Liver (tissue), 8 donors: ENCODE measurements at regions not wholly inside any gene's neighbourhood (a gene's known extent, or its start where the extent isn't known, plus 50 kb on each side); places are given as distances from the start of the nearest gene placed in this dataset.

ENCODE experiments used
- DNase-seq: peaks from one replicate; pipeline ENCODE4 v3.0.0-alpha.2; 2017; ENCODE audit warnings: low spot score
- H3K27ac ChIP-seq, 2 donors: one replicate each; pipeline ENCODE4 v1.7.0; 2013; ENCODE audit warnings: inconsistent platforms in 2 of 2, low read length in 2 of 2, control low read depth in 1 of 2, low read depth in 1 of 2, mild to moderate bottlenecking in 1 of 2
- H3K27me3 ChIP-seq, 4 donors: one replicate each; pipeline versions ENCODE4 v1.6.1 to v1.7.0; 2013; ENCODE audit warnings: low read length in 3 of 4, inconsistent platforms in 1 of 4, mild to moderate bottlenecking in 1 of 4, moderate library complexity in 1 of 4; ENCODE audit not compliant: control insufficient read depth in 4 of 4, insufficient read depth in 4 of 4
- H3K36me3 ChIP-seq, 4 donors: one replicate each; pipeline versions ENCODE4 v1.6.1 to v1.7.0; 2013; ENCODE audit warnings: low read length in 3 of 4, mild to moderate bottlenecking in 3 of 4, low read depth in 1 of 4, moderate library complexity in 1 of 4; ENCODE audit not compliant: control insufficient read depth in 4 of 4, insufficient read depth in 3 of 4
- H3K4me1 ChIP-seq, 4 donors: one replicate each; pipeline versions ENCODE4 v1.6.1 to v1.7.0; 2013; ENCODE audit warnings: low read length in 3 of 4, mild to moderate bottlenecking in 3 of 4, moderate library complexity in 1 of 4; ENCODE audit not compliant: control insufficient read depth in 4 of 4, insufficient read depth in 4 of 4
- H3K4me3 ChIP-seq, 3 donors: one replicate each; pipeline versions ENCODE4 v1.6.1 to v1.7.0; 2013; ENCODE audit warnings: low read length in 3 of 3, control low read depth in 1 of 3, low read depth in 1 of 3, mild to moderate bottlenecking in 1 of 3
- H3K9ac ChIP-seq, 2 donors: one replicate each; pipeline ENCODE4 v1.7.0; 2013; ENCODE audit warnings: low read length in 2 of 2, mild to moderate bottlenecking in 2 of 2, moderate library complexity in 2 of 2, control low read depth in 1 of 2, low read depth in 1 of 2
- H3K9me3 ChIP-seq, 4 donors: one replicate each; pipeline versions ENCODE4 v1.6.1 to v1.7.0; 2013; ENCODE audit warnings: low read length in 3 of 4; ENCODE audit not compliant: control insufficient read depth in 4 of 4
- EGR1 ChIP-seq, 2 donors: IDR thresholded peaks; 2 replicates each; pipeline ENCODE4 v1.6.1; 2016 to 2018; ENCODE audit warnings: antibody characterized with exemption in 2 of 2, low read depth in 2 of 2
- FOXA1 ChIP-seq: IDR thresholded peaks from 2 replicates; pipeline ENCODE4 v1.6.1; 2016; ENCODE audit warnings: antibody characterized with exemption
- FOXA2 ChIP-seq: IDR thresholded peaks from 2 replicates; pipeline ENCODE4 v1.6.1; 2016; ENCODE audit warnings: antibody characterized with exemption
- GABPA ChIP-seq, 2 donors: IDR thresholded peaks in 1 of 2; conservative IDR thresholded peaks in 1 of 2; 2 replicates each; pipeline ENCODE4 v1.6.1; 2016; ENCODE audit warnings: antibody characterized with exemption in 2 of 2, mild to moderate bottlenecking in 1 of 2, moderate library complexity in 1 of 2
- HNF4A ChIP-seq, 2 donors: conservative IDR thresholded peaks; 2 replicates each; pipeline ENCODE4 v1.6.1; 2016; ENCODE audit warnings: antibody characterized with exemption in 2 of 2, mild to moderate bottlenecking in 2 of 2
- HNF4G ChIP-seq: IDR thresholded peaks from 2 replicates; pipeline ENCODE4 v1.6.1; 2016; ENCODE audit warnings: antibody characterized with exemption
- JUND ChIP-seq, 2 donors: IDR thresholded peaks; 2 replicates each; pipeline ENCODE4 v1.6.1; 2016; ENCODE audit warnings: antibody characterized with exemption in 2 of 2
- NR2F2 ChIP-seq: IDR thresholded peaks from 2 replicates; pipeline ENCODE4 v1.6.1; 2016; ENCODE audit warnings: antibody characterized with exemption
- RAD21 ChIP-seq, 2 donors: IDR thresholded peaks; 2 replicates each; pipeline ENCODE4 v1.6.1; 2016; ENCODE audit warnings: antibody characterized with exemption in 2 of 2, mild to moderate bottlenecking in 2 of 2
- RXRA ChIP-seq, 2 donors: IDR thresholded peaks; 2 replicates each; pipeline ENCODE4 v1.6.1; 2017 to 2018; ENCODE audit warnings: antibody characterized with exemption in 2 of 2, mild to moderate bottlenecking in 1 of 2
- TAF1 ChIP-seq: conservative IDR thresholded peaks from 2 replicates; pipeline ENCODE4 v1.6.1; 2016; ENCODE audit warnings: antibody characterized with exemption, mild to moderate bottlenecking
- YY1 ChIP-seq: IDR thresholded peaks from 2 replicates; pipeline ENCODE4 v1.6.1; 2016; ENCODE audit warnings: antibody characterized with exemption, mild to moderate bottlenecking
- WGBS: extraction: QIAGEN DNeasy Blood & Tissue Kit; methylation state at CpG from one replicate; pipeline ENCODE4 v1.1.7; 2013; 5-methylcytosine and 5-hydroxymethylcytosine counted together
- TF ChIP-seq, protein P1 (sequence below): IDR thresholded peaks from 2 replicates; pipeline ENCODE4 v1.6.1; 2016; ENCODE audit warnings: antibody characterized with exemption
- TF ChIP-seq, protein P2 (sequence below): IDR thresholded peaks from 2 replicates; pipeline ENCODE4 v1.6.1; 2016; ENCODE audit warnings: antibody characterized with exemption, mild to moderate bottlenecking
- TF ChIP-seq, protein P3 (sequence below): IDR thresholded peaks from 2 replicates; pipeline ENCODE4 v1.6.1; 2016; ENCODE audit warnings: antibody characterized with exemption
- TF ChIP-seq, protein P4 (sequence below): fragments of 150-350 bp; IDR thresholded peaks from 2 replicates; pipeline ENCODE4 v1.5.1; 2017; ENCODE audit warnings: improper control_type of control experiment, low read depth, low read length; ENCODE audit not compliant: missing input control
- TF ChIP-seq, protein P5 (sequence below): IDR thresholded peaks from 2 replicates; pipeline ENCODE4 v1.6.1; 2016; ENCODE audit warnings: antibody characterized with exemption
- donor health status: healthy.
- donor health status: healthy.
- donor health status: healthy.
- donor health status: healthy.
- donor health status: healthy.

DNA sequence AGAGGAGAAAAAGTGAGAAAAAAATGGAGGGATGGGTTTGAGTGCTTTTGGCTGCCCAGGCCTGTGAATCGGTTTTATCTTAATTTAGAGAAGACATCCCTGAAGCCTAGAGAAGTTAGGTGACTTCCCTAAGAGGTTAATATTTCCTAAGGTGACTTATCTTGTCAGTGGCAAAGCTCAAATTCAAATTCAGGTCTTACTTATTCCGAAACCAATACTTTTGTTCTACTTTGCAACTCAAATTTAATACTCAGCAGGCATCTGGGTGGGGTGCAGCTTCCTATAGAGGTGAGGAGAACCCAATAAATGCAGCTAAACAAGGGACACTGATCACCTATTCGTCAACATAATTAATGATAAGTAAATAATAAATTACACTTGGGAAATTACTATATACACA is 54.9 kb upstream of the MYRIP start:
- Histone ChIP-seq H3K36me3 (no peaks in the 10 kb centered on the region), H3K9me3 (no peaks in the 10 kb centered on the region), H3K4me3 (no peak overlapping the region), H3K27ac (no peak overlapping the region), H3K9ac (no peak overlapping the region), H3K27me3 (no peaks in the 10 kb centered on the region), H3K4me1 (peaks cover 2 to 23% (median 14%) of the 10 kb centered on the region in 4 donors)
- no peak for DNase-seq
- TF ChIP-seq HNF4A (conservative IDR thresholded peaks at IDR 0.05): no peak
- TF ChIP-seq, protein P1, sequence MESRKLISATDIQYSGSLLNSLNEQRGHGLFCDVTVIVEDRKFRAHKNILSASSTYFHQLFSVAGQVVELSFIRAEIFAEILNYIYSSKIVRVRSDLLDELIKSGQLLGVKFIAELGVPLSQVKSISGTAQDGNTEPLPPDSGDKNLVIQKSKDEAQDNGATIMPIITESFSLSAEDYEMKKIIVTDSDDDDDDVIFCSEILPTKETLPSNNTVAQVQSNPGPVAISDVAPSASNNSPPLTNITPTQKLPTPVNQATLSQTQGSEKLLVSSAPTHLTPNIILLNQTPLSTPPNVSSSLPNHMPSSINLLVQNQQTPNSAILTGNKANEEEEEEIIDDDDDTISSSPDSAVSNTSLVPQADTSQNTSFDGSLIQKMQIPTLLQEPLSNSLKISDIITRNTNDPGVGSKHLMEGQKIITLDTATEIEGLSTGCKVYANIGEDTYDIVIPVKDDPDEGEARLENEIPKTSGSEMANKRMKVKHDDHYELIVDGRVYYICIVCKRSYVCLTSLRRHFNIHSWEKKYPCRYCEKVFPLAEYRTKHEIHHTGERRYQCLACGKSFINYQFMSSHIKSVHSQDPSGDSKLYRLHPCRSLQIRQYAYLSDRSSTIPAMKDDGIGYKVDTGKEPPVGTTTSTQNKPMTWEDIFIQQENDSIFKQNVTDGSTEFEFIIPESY: no peak
- TF ChIP-seq, protein P2, sequence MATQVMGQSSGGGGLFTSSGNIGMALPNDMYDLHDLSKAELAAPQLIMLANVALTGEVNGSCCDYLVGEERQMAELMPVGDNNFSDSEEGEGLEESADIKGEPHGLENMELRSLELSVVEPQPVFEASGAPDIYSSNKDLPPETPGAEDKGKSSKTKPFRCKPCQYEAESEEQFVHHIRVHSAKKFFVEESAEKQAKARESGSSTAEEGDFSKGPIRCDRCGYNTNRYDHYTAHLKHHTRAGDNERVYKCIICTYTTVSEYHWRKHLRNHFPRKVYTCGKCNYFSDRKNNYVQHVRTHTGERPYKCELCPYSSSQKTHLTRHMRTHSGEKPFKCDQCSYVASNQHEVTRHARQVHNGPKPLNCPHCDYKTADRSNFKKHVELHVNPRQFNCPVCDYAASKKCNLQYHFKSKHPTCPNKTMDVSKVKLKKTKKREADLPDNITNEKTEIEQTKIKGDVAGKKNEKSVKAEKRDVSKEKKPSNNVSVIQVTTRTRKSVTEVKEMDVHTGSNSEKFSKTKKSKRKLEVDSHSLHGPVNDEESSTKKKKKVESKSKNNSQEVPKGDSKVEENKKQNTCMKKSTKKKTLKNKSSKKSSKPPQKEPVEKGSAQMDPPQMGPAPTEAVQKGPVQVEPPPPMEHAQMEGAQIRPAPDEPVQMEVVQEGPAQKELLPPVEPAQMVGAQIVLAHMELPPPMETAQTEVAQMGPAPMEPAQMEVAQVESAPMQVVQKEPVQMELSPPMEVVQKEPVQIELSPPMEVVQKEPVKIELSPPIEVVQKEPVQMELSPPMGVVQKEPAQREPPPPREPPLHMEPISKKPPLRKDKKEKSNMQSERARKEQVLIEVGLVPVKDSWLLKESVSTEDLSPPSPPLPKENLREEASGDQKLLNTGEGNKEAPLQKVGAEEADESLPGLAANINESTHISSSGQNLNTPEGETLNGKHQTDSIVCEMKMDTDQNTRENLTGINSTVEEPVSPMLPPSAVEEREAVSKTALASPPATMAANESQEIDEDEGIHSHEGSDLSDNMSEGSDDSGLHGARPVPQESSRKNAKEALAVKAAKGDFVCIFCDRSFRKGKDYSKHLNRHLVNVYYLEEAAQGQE: no peak
- no peak for TF ChIP-seq JUND (IDR thresholded peaks at IDR 0.05)
- TF ChIP-seq RXRA (IDR thresholded peaks at IDR 0.05): no peak
- TF ChIP-seq, protein P3, sequence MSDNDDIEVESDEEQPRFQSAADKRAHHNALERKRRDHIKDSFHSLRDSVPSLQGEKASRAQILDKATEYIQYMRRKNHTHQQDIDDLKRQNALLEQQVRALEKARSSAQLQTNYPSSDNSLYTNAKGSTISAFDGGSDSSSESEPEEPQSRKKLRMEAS: no peak
- no peak for TF ChIP-seq RAD21 (IDR thresholded peaks at IDR 0.05)
- TF ChIP-seq EGR1 (IDR thresholded peaks at IDR 0.05; ENCODE audit: low read depth in 2 of 2): no peak
- no peak for TF ChIP-seq TAF1
- WGBS: 89% methylated on average over 3 of the region's 3 CpGs

DNA sequence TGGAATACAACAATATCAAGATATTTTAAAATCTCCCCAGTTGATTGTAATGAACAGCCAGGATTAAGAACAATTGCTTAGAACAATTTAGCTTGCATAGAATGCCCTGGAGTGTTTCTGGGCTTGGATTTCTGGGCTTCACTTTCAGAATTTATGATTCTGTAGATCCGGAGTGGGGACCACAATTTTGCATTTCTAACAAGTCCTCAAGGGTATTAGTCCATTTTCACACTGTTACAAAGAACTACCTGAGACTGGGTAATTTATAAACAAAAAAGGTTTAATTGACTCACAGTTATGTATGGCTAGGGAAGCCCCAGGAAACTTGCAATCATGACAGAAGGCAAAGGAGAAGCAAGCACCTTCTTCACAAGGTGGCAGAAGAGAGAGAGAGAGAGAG is 54.3 kb upstream of the MYRIP start:
- H3K36me3 ChIP-seq: no peaks in the 10 kb centered on the region

More for the DNA sequence above, 54.3 kb upstream of the MYRIP start:
- DNase-seq: no peak
- no peaks in the 10 kb centered on the region for H3K27me3 ChIP-seq
- TF ChIP-seq FOXA2 (no peak), RXRA (IDR thresholded peaks at IDR 0.05) (no peak), RAD21 (IDR thresholded peaks at IDR 0.05) (no peak), HNF4G (no peak), GABPA (IDR thresholded peaks at IDR 0.05 in 1 of 2, conservative IDR thresholded peaks at IDR 0.05 in 1 of 2) (no peak), YY1 (no peak), JUND (IDR thresholded peaks at IDR 0.05) (no peak), HNF4A (conservative IDR thresholded peaks at IDR 0.05) (no peak), NR2F2 (no peak), TAF1 (no peak), FOXA1 (no peak)
- TF ChIP-seq, protein P3: no peak
- TF ChIP-seq, protein P2: no peak
- TF ChIP-seq, protein P4, sequence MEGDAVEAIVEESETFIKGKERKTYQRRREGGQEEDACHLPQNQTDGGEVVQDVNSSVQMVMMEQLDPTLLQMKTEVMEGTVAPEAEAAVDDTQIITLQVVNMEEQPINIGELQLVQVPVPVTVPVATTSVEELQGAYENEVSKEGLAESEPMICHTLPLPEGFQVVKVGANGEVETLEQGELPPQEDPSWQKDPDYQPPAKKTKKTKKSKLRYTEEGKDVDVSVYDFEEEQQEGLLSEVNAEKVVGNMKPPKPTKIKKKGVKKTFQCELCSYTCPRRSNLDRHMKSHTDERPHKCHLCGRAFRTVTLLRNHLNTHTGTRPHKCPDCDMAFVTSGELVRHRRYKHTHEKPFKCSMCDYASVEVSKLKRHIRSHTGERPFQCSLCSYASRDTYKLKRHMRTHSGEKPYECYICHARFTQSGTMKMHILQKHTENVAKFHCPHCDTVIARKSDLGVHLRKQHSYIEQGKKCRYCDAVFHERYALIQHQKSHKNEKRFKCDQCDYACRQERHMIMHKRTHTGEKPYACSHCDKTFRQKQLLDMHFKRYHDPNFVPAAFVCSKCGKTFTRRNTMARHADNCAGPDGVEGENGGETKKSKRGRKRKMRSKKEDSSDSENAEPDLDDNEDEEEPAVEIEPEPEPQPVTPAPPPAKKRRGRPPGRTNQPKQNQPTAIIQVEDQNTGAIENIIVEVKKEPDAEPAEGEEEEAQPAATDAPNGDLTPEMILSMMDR: no peak
- TF ChIP-seq, protein P5, sequence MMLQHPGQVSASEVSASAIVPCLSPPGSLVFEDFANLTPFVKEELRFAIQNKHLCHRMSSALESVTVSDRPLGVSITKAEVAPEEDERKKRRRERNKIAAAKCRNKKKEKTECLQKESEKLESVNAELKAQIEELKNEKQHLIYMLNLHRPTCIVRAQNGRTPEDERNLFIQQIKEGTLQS: no peak
- H3K4me3 ChIP-seq: no peak overlapping the region
- no peak overlapping the region for H3K9ac ChIP-seq
- H3K4me1 ChIP-seq: peaks cover 2 to 23% (median 14%) of the 10 kb centered on the region in 4 donors
- no peak overlapping the region for H3K27ac ChIP-seq
- H3K9me3 ChIP-seq: no peaks in the 10 kb centered on the region
- WGBS: 94% methylated on average over 1 of the region's 1 CpG
